CD4-positive, alpha-beta T cell treated with Interleukin-12 subunit alpha and Interleukin-12 subunit beta, for 1 hour (primary cell): ENCODE measurements at regions not wholly inside any gene's neighbourhood (a gene's known extent, or its start where the extent isn't known, plus 50 kb on each side); places are given as distances from the start of the nearest gene placed in this dataset.
A peak's percentile ranks its signal among the peaks of the same experiment; 100 is the strongest.
"Not testable (repeated sequence)": the region's sequence is repeated elsewhere in the genome, so short reads cannot be mapped to it uniquely, and the experiment has no call there.

Source experiments
- DNase-seq: peaks from one replicate; pipeline ENCODE4 v3.0.0-alpha.2; 2020

GRCh38 chr3:66863205-66864111 is 134.6 kb upstream of the KBTBD8 start:
- DNase-seq: no peak

DNA sequence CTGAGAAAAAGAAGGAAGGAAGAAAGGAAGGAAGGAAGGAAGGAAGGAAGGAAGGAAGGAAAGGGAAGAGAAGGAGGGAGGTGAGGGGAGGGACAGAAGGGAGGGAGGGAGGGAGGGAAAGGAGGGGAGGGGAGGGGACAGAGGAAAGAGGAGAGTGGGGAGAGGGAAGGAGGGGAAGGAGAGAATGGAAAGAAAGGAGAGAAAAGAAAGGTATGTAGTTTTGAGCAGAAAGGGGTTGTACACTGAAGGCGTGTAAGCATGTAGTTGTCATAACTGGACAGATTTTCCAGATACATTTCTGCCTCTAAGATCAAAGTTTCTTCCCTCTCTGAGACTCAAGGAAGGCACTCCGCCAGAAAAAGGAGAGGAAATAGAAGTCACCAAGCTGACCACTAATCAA is 113.4 kb upstream of the KBTBD8 start:
- no peak for DNase-seq

DNA sequence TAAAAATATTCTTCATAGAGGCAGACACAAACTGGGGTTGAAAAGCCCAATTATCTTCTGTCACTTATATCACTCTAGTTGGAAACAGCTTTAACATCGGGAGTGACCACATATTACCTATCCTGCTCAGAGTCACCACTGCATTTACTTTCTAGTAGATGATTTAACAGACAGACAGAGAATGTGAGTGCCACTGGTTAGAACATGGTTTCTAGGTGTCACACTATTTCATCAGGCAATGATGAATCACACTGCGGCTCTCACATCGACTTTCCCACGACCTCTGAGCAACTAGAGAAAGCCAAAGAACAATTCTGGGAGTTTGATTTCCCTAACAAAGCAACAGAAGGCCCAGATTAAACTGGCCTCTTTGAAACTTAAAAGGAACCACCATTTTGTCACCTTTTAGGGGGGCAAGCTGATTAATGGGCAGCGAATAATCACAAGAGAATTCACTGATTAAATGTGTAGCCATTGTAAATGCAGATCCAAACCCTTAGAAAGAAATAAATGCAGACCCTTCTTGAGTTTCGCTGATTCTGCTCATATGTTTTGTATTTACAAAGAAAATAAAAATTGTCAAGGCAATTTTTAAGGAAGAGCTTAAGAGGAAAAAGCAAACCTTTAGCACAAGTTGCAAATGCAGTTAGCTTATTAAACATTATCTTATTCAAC is 112.6 kb upstream of the KBTBD8 start:
- DNase-seq: no peak

DNA sequence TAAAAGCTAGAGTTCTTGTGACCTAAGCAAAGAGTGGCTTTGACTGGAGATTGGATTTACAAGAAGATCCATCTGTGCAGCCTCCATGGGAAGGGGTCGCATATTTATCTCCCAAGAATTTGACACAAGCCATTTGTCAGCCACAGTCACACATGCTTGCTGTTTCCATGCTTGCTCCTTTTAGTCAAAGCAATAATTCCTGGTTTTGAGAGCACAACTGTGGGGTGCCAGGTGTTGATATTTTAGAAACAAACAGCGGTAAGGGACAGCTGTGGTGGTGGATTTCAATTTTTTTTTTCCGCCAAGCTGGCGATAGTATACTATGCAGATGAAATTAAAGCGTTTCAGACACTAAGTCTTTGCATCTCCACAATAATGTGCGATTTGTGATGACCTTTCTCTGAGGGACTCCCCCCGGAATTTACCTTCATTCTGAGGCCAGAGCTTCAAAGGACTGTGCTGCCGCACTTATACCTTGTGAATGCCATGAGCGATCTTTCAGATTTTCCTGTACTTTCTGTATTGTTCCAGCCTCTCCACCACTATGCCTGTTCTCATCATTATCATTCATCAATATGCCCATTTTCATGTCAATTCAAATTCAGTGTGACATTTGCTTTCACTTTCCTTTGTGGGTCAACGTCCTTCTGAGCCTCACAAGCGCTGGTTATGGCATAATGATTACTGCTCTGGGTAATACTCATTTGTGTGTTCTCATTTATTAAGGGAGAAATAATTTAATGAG is 108.2 kb upstream of the KBTBD8 start:
- DNase-seq: no peak

DNA sequence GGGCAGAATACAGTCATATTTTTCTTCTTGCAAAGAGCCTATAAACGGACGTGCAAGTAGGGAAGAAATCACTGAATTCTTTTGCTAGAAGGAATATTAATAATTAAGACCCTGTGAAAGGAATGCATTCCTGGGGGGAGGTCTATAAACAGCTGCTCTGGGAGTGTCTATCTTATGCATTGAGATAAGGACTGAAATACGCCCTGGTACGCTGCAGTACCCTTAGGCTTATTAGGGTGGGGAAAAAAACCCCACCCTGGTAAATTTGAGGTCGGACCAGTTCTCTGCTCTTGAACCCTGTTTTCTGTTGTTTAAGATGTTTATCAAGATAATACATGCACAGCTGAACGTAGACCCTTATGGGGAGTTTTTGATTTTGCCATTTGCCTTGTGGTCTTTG is 100.0 kb upstream of the KBTBD8 start:
- DNase-seq: no peak

DNA sequence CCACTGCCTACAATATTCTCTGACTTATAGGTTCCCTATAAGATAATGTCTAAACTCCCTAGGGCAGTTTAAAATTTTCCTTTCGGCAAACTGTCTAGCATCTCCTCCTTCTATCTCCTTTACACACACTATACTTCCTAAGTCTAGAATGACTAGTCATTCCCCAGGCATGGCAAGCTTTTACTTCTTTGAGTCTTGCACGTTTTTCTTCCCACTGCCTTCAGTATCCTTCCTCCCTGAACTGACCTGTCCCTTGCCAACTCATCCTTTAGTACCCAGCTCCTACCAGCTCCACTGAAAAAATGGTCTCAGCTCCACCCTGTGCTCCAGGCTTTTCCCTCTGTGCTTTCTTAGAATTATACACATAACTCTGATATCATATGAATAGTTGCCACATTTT is 93.8 kb upstream of the KBTBD8 start:
- no peak for DNase-seq

DNA sequence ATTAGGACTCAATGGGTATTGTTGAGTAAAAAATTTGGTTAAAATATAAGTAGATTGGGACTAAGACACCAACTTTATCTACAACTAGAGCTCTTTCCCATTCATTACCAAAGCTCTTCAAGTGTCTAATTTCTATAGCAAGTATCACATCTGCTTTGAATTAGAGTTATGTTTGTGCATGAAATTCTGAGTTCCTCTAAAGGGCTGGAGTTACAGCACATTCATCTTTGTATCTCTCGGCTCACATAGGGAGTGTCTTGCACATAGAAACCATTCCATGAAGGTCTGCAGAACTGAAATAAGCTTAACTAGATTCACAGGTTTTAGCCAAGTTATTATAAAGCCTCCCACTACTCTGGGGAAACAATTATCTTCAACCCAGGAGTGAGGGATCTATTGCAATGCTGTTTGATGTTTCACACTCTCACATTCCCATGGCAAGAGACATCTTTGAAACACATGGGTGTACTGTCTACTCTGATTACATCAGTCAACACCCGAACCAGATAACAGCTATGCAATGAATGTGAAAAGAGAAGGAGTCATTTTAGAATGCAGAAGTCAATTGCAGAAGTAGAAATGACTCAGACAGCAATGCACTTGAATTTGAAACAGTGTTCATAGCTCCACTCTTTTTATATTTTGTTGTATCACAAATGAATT is 93.1 kb upstream of the KBTBD8 start:
- no peak for DNase-seq

DNA sequence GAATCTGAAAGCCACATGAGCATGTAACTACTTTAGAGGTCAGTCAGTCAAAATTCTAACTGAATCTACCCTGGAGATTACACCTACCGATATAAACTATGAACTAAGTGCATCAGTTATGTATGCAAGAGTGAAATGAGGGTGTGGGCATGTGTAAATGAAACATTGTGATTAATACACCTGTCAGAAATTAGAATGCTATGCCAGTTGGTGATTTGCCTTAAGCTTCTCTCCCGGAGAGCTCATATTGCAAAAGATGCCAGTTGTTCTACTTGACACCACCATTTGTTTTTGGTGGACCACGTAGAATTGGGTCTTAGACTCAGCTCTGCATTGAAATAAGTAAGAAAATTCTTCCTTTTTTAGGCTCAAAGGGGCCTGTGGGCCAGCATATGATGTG is 91.0 kb upstream of the KBTBD8 start:
- no peak for DNase-seq

DNA sequence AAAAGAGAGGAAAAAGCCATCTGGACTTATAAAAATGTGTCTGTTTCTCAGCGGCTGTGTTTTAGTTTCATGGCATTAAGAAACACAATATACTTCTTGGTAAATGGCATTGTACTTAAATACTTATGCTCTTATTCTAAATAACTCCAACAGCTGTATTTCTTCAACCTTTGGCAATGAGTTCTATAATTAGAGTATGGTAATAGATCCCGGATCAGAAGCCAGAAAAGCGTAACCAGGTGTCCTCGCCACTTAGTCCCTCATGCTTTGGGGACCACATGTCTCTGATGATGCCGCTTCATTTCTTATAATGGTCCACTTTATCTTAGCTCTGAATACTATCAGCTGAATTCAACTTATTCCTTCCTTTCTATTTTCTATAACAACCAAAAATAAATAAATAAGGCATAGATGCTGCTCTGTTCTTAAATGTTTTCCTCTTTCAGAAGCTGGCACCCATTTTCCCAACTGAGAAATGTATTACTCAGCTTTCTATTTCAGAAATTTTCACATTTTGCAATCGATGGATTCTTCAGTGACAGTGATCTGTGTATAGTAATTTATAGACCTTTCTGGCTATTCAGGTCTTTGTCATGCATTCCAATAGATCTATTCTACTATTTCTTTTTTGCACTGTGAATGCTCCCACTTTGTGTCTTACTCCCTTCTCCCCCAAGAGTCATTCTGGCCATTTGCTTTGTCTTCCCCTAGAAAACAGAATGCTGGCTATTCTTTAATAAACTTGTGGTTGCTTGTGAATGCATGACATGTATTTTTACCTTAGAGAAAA is 87.6 kb upstream of the KBTBD8 start:
- DNase-seq: no peak

- no peak for DNase-seq
Observed at GRCh38 chr3:66912306-66912705, 85.8 kb upstream of the KBTBD8 start.

- DNase-seq: no peak
Observed at GRCh38 chr3:66922058-66922457, 76.0 kb upstream of the KBTBD8 start.

DNA sequence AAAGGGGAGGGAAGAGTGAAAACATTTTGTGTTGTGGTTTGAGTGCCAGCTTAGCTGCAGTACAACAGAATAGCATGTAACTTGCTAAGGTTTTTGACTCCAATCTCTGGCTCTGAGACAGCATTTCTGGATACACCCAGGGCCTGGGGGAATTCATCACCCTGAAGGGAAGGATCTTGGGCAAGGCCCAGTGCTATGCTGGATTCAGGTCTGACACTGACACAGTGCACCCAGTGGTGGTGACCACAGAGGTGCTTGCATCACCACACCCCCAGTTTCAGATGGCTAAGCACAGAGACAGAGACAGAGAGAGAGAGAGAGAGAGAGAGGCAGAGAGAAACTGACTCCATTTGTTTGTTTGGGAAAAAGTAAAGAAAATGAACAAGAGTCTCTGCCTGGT is 74.1 kb upstream of the KBTBD8 start:
- no peak for DNase-seq

GRCh38 chr3:66928252-66928651 is 69.9 kb upstream of the KBTBD8 start:
- no peak for DNase-seq

- DNase-seq: no peak
Observed at GRCh38 chr3:66931291-66931690, 66.8 kb upstream of the KBTBD8 start.

DNA sequence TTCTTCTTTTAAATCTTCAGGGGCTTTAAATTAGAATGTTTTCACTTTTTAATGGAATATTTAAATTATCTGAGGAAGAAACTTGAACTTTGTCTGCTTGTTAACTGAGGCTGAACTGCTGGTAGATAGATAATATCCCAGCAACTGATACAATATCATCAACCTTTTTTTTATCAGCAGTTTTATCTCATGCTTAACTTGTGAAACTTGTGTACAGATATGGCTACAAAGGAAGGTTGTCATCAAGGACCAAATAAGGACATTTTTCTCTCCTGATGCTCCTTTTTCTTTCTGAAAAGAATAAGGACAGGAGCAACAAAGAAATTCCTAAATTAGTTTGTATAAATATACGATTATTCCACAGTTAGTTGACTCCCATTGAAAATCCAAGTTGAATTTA is 66.4 kb upstream of the KBTBD8 start:
- DNase-seq: no peak

GRCh38 chr3:66933233-66933632 is 64.9 kb upstream of the KBTBD8 start:
- no peak for DNase-seq

- no peak for DNase-seq
Observed at GRCh38 chr3:66934041-66934440, 64.1 kb upstream of the KBTBD8 start.

GRCh38 chr3:66934725-66935124 is 63.4 kb upstream of the KBTBD8 start:
- DNase-seq: no peak

DNA sequence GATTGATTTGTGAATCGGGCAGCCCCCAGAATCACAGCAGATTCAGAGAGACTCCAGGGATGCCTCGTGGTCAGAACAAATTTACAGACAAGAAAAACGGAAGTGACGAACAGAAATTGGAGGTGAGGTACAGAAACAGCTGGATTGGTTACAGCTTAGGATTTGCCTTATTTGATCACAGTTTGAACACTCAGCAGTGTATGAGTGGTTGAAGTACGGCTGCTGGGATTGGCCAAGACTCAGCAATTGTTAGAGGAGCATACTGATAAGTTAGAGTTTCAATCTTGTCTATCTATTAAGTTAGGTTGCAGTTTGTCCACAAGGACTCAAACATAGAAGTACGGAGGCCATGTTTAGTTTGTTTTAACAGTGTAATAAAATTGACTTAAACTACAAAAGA is 61.1 kb upstream of the KBTBD8 start:
- not testable (repeated sequence) for DNase-seq

DNA sequence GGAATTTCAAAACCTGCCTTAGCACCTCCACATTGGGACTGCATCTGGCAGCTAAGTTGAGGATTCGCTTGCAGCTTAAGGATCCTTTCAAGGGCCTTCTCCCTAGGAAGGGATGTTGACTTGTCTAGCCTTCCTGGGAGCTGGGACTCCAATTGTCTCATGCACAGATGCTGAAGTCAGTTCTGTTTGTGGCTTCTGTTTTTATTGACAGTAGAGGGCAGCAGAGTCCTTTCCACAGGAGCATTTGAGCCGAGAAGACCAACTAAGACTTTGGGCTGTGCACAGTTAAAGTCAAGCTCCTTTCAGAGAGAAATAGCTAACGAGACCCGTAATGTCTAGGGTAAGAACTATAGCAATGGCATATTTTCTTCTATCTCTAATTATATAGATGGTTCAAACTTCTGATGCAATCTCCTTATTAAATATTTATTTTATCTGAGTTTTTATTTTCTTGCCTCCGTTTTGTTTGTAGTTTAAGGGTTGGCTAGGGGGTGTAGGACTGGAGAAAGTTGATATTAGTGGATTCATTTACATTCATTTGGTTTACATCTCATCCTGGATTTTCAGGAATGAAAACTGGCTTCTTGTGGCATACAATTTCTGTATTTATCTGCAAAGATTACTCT is 59.7 kb upstream of the KBTBD8 start:
- peak; percentile 48 for DNase-seq

DNA sequence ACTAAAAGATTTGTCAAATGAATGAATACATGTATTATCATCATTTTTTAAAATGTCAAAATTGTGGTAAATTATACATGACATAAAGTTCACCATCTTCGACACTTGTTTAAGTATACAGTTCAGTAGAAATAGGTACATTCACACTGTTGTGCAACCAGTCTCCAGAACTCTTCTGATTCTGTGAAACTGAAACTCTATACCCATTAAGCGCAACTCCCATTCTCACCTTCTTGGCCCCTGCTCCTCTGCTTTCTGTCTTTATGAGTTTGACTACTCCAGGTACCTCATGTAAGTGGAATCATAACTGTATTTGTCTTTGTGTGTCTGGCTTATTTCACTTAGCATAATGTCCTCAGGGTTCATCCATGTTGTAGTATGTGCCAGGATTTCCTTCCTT is 50.1 kb upstream of the KBTBD8 start:
- no peak for DNase-seq
